H1 (cell line): ENCODE measurements at regions not wholly inside any gene's neighbourhood (a gene's known extent, or its start where the extent isn't known, plus 50 kb on each side); places are given as distances from the start of the nearest gene placed in this dataset.

Experiments used
- CTCF ChIA-PET: fragments of 300-600 bp; sonication (Branson Sonifier 250); formaldehyde crosslinking; loops from one replicate; lab custom pipeline; 2021; ENCODE audit not compliant: partially characterized antibody; lab: Charles Lee
- POLR2A ChIA-PET: fragments of 300-600 bp; sonication (Branson Sonifier 250); formaldehyde crosslinking; loops from one replicate; lab custom pipeline; 2021; ENCODE audit warnings: inconsistent platforms; ENCODE audit not compliant: partially characterized antibody; lab: Charles Lee
- DNase-seq, 2 experiments: peaks; one replicate each; pipeline versions ENCODE4 v3.0.0 to v3.0.0-alpha.2; 2010 to 2022; ENCODE audit warnings: low spot score in 2 of 2, low read depth in 1 of 2, mixed read lengths in 1 of 2
- FAIRE-seq: peaks from 2 replicates; lab custom pipeline; 2011; peaks lifted over from hg19 to GRCh38; lab: Jason Lieb, UNC
- H2AFZ ChIP-seq: 2 replicates; pipeline ENCODE4 v1.8.1; 2012; ENCODE audit warnings: low read length, inconsistent platforms
- H2AK5ac ChIP-seq: 2 replicates; pipeline ENCODE4 v1.6.1; 2013; ENCODE audit warnings: low read depth, low read length
- H2BK120ac ChIP-seq: replicated peaks from 2 replicates; pipeline ENCODE3; 2013; ENCODE audit warnings: low read depth, low read length, inconsistent platforms
- H2BK12ac ChIP-seq: 2 replicates; pipeline ENCODE4 v1.6.1; 2013; ENCODE audit warnings: low read depth, low read length
- H2BK15ac ChIP-seq: 2 replicates; pipeline ENCODE4 v1.6.1; 2013; ENCODE audit warnings: low read length
- H2BK20ac ChIP-seq: 2 replicates; pipeline ENCODE4 v1.6.1; 2013; ENCODE audit warnings: low read length
- H2BK5ac ChIP-seq: 2 replicates; pipeline ENCODE4 v1.6.1; 2013; ENCODE audit warnings: low read depth, low read length
- H3K14ac ChIP-seq: 2 replicates; pipeline ENCODE4 v1.6.1; 2013; ENCODE audit warnings: inconsistent platforms; ENCODE audit not compliant: insufficient read length
- H3K18ac ChIP-seq: 2 replicates; pipeline ENCODE4 v1.6.1; 2013; ENCODE audit warnings: low read length; ENCODE audit errors: extremely low read depth
- H3K23ac ChIP-seq: 2 replicates; pipeline ENCODE4 v1.6.1; 2013; ENCODE audit warnings: inconsistent platforms; ENCODE audit not compliant: insufficient read length
- H3K23me2 ChIP-seq: 2 replicates; pipeline ENCODE4 v1.6.1; 2013; ENCODE audit warnings: low read depth, low read length
- H3K27ac ChIP-seq: 2 replicates; pipeline ENCODE4 v1.6.1; 2011; ENCODE audit warnings: low read depth, low read length, inconsistent platforms
- H3K27me3 ChIP-seq, 4 experiments: replicated peaks in 1 of 4; 1 replicate in 1 of 4; 2 replicates in 3 of 4; pipeline versions ENCODE4 v1.6.1 to v1.8.1; 2011 to 2013; ENCODE audit warnings: low read length in 3 of 4, mild to moderate bottlenecking in 3 of 4, inconsistent platforms in 2 of 4, mixed read lengths in 2 of 4, moderate library complexity in 1 of 4; ENCODE audit not compliant: control insufficient read depth in 3 of 4, insufficient read depth in 3 of 4; ENCODE audit errors: extremely low read depth in 1 of 4
- H3K36me3 ChIP-seq, 4 experiments: 2 replicates each; pipeline versions ENCODE4 v1.6.1 to v1.8.1; 2011 to 2013; ENCODE audit warnings: mild to moderate bottlenecking in 4 of 4, low read length in 3 of 4, moderate library complexity in 2 of 4, control low read depth in 1 of 4, inconsistent platforms in 1 of 4; ENCODE audit not compliant: insufficient read depth in 4 of 4, control insufficient read depth in 2 of 4
- H3K4ac ChIP-seq: replicated peaks from 2 replicates; pipeline ENCODE3; 2013; ENCODE audit warnings: low read length, low read depth, mixed read lengths, inconsistent platforms; ENCODE audit not compliant: insufficient read length
- H3K4me1 ChIP-seq, 4 experiments: replicated peaks in 1 of 4; 1 replicate in 1 of 4; 2 replicates in 3 of 4; pipeline versions ENCODE4 v1.6.1 to v1.8.1; 2011 to 2013; ENCODE audit warnings: low read length in 3 of 4, inconsistent platforms in 2 of 4, mixed read lengths in 1 of 4; ENCODE audit not compliant: insufficient read depth in 4 of 4, control insufficient read depth in 3 of 4
- H3K4me2 ChIP-seq, 2 experiments: 2 replicates each; pipeline versions ENCODE4 v1.6.1 to v1.8.1; 2011 to 2013; ENCODE audit warnings: low read depth in 2 of 2, low read length in 2 of 2, control low read depth in 1 of 2, inconsistent platforms in 1 of 2, mild to moderate bottlenecking in 1 of 2; ENCODE audit not compliant: insufficient read depth in 1 of 2
- H3K4me3 ChIP-seq, 4 experiments: fragments of 200-600, 300-600 bp in 1 of 4; sonication (generic), shearing (Covaris generic), sonication (Bioruptor Twin) in 1 of 4; 2 replicates each; pipeline versions ENCODE4 v1.5.1 to v1.8.1; 2011 to 2016; ENCODE audit warnings: low read length in 4 of 4, low read depth in 3 of 4, control low read depth in 2 of 4, inconsistent platforms in 2 of 4, mild to moderate bottlenecking in 2 of 4, mixed read lengths in 1 of 4, moderate library complexity in 1 of 4; ENCODE audit not compliant: insufficient read depth in 2 of 4; ENCODE audit errors: extremely low read depth in 1 of 4
- H3K56ac ChIP-seq: replicated peaks from 2 replicates; pipeline ENCODE3; 2013; ENCODE audit warnings: low read depth, mild to moderate bottlenecking, mixed read lengths, low read length, inconsistent platforms; ENCODE audit not compliant: insufficient read length
- H3K79me1 ChIP-seq: 2 replicates; pipeline ENCODE4 v1.6.1; 2013; ENCODE audit warnings: low read depth, low read length, control low read depth
- H3K79me2 ChIP-seq, 2 experiments: 2 replicates each; pipeline versions ENCODE4 v1.6.1 to v1.8.1; 2012 to 2013; ENCODE audit warnings: low read length in 2 of 2, mild to moderate bottlenecking in 2 of 2, inconsistent platforms in 1 of 2; ENCODE audit not compliant: insufficient read depth in 2 of 2, control insufficient read depth in 1 of 2
- H3K9ac ChIP-seq, 4 experiments: replicated peaks in 1 of 4; 1 replicate in 1 of 4; 2 replicates in 3 of 4; pipeline versions ENCODE4 v1.6.1 to v1.8.1; 2011 to 2013; ENCODE audit warnings: low read depth in 3 of 4, low read length in 3 of 4, control low read depth in 2 of 4, mild to moderate bottlenecking in 2 of 4, moderate library complexity in 2 of 4, inconsistent platforms in 1 of 4; ENCODE audit errors: extremely low read depth in 1 of 4
- H3K9me3 ChIP-seq, 2 experiments: 2 replicates each; pipeline versions ENCODE4 v1.6.1 to v1.8.1; 2012 to 2013; ENCODE audit warnings: mild to moderate bottlenecking in 2 of 2, moderate library complexity in 2 of 2, control low read depth in 1 of 2, inconsistent platforms in 1 of 2, low read depth in 1 of 2, low read length in 1 of 2, mixed read lengths in 1 of 2; ENCODE audit not compliant: insufficient read depth in 2 of 2
- H4K20me1 ChIP-seq, 2 experiments: replicated peaks in 1 of 2; 2 replicates each; pipeline versions ENCODE3 to v1.8.1; 2011 to 2013; ENCODE audit warnings: inconsistent platforms in 2 of 2, low read length in 2 of 2, mild to moderate bottlenecking in 1 of 2; ENCODE audit not compliant: insufficient read depth in 2 of 2, control insufficient read depth in 1 of 2
- H4K5ac ChIP-seq: 2 replicates; pipeline ENCODE4 v1.6.1; 2013; ENCODE audit warnings: low read length, low read depth, mixed read lengths, inconsistent platforms; ENCODE audit not compliant: insufficient read length
- H4K8ac ChIP-seq: 2 replicates; pipeline ENCODE4 v1.8.0; 2013; ENCODE audit warnings: mild to moderate bottlenecking, moderate library complexity, low read length, inconsistent platforms; ENCODE audit not compliant: insufficient read depth; ENCODE audit errors: extremely low read depth
- H4K91ac ChIP-seq: replicated peaks from 2 replicates; pipeline ENCODE3; 2013; ENCODE audit warnings: low read length, mixed read lengths, inconsistent platforms; ENCODE audit not compliant: insufficient read length
- BRCA1 ChIP-seq: IDR thresholded peaks from 2 replicates; pipeline ENCODE4 v1.6.1; 2012; ENCODE audit warnings: low read depth, low read length, improper control_type of control experiment
- CEBPB ChIP-seq: IDR thresholded peaks from 2 replicates; pipeline ENCODE4 v1.6.1; 2012; ENCODE audit warnings: low read depth, low read length
- CHD2 ChIP-seq: IDR thresholded peaks from 2 replicates; pipeline ENCODE4 v1.6.1; 2012; ENCODE audit warnings: low read length, improper control_type of control experiment
- CREB1 ChIP-seq: IDR thresholded peaks from 2 replicates; pipeline ENCODE4 v1.6.1; 2012; ENCODE audit warnings: inconsistent platforms
- CTBP2 ChIP-seq: IDR thresholded peaks from 2 replicates; pipeline ENCODE4 v1.7.0; 2011; ENCODE audit warnings: borderline replicate concordance, mild to moderate bottlenecking, moderate library complexity, mixed read lengths, low read length; ENCODE audit not compliant: insufficient read depth, insufficient read length
- EP300 ChIP-seq, 2 experiments: IDR thresholded peaks; 1 replicate in 1 of 2; 2 replicates in 1 of 2; pipeline ENCODE4 v1.6.1; 2011 to 2012; ENCODE audit warnings: low read depth in 2 of 2, low read length in 2 of 2, mild to moderate bottlenecking in 2 of 2, borderline replicate concordance in 1 of 2, inconsistent platforms in 1 of 2, moderate library complexity in 1 of 2
- EZH2 ChIP-seq: fragments of 200-600 bp; sonication (generic); IDR thresholded peaks from 2 replicates; pipeline ENCODE4 v1.7.1; 2012; ENCODE audit warnings: low read depth, mild to moderate bottlenecking, moderate library complexity, low read length, inconsistent platforms; ENCODE audit not compliant: severe bottlenecking
- POU5F1 ChIP-seq: IDR thresholded peaks from 2 replicates; pipeline ENCODE4 v1.6.1; 2011; ENCODE audit warnings: low read depth, mild to moderate bottlenecking, low read length, moderate library complexity
- RBBP5 ChIP-seq: IDR thresholded peaks from 2 replicates; pipeline ENCODE4 v1.7.1; 2012; ENCODE audit warnings: low read depth, mild to moderate bottlenecking, inconsistent platforms, low read length, moderate library complexity, borderline replicate concordance
- RNF2 ChIP-seq: fragments of 200-900, 300-1000 bp; sonication (generic); IDR thresholded peaks from 2 replicates; pipeline ENCODE4 v1.7.1; 2016; ENCODE audit warnings: borderline replicate concordance, low read depth, mild to moderate bottlenecking, antibody characterized with exemption, low read length; ENCODE audit not compliant: poor library complexity, severe bottlenecking; ENCODE audit errors: missing control alignments
- RXRA ChIP-seq: IDR thresholded peaks from 2 replicates; pipeline ENCODE4 v1.6.1; 2011; ENCODE audit warnings: low read depth, mild to moderate bottlenecking, low read length, moderate library complexity; ENCODE audit not compliant: insufficient read depth
- SUZ12 ChIP-seq: fragments of 200-600 bp; sonication (generic); IDR thresholded peaks from 2 replicates; pipeline ENCODE4 v1.6.1; 2012; ENCODE audit warnings: mild to moderate bottlenecking, inconsistent platforms, low read length, moderate library complexity, mixed read lengths
- TAF7 ChIP-seq: optimal IDR thresholded peaks from 2 replicates; pipeline ENCODE3; 2011; ENCODE audit warnings: low read depth, mild to moderate bottlenecking, inconsistent platforms, low read length, moderate library complexity, borderline replicate concordance
- WGBS, 2 experiments: shearing (Covaris generic) in 1 of 2; methylation state at CpG; one replicate each; pipeline versions ENCODE4 v1.1.6 to v1.1.7; 2013 to 2015; ENCODE audit warnings: low lambda C conversion rate in 2 of 2, mixed read lengths in 2 of 2, inconsistent platforms in 1 of 2, low coverage in 1 of 2, missing lambda C conversion rate in 1 of 2; ENCODE audit not compliant: insufficient replicate concordance in 2 of 2, insufficient coverage in 1 of 2, insufficient read length in 1 of 2; ENCODE audit errors: extremely low coverage in 1 of 2, missing lambda C conversion rate in 1 of 2; 5-methylcytosine and 5-hydroxymethylcytosine counted together

- Histone ChIP-seq H3K9ac (no peak overlapping the region), H3K27ac (no peak overlapping the region), H3K4ac (no peak overlapping the region), H4K91ac (no peak overlapping the region), H2AK5ac (no peak overlapping the region), H3K18ac (no peak overlapping the region), H2BK12ac (no peak overlapping the region), H3K4me2 (no peak overlapping the region), H2BK5ac (no peak overlapping the region), H3K56ac (no peak overlapping the region), H4K20me1 (no peaks in the 10 kb centered on the region), H3K79me2 (no peaks in the 10 kb centered on the region), H4K8ac (no peak overlapping the region), H3K4me1 (peaks cover 0 to 11% (median 3%) of the 10 kb centered on the region in 4 experiments; a peak in 3 of 7 replicates), H3K14ac (no peak overlapping the region), H3K4me3 (no peak overlapping the region), H2BK20ac (no peak overlapping the region), H3K23me2 (0 out of 2 replicates have a peak, but pooled peaks cover 1% of the 10 kb centered on the region), H2AFZ (no peak overlapping the region), H3K36me3 (no peaks in the 10 kb centered on the region), H3K27me3 (peaks cover 0 to 11% (median 3%) of the 10 kb centered on the region in 4 experiments; a peak in 3 of 7 replicates), H3K23ac (no peak overlapping the region), H3K79me1 (no peaks in the 10 kb centered on the region), H2BK15ac (no peak overlapping the region), H4K5ac (no peak overlapping the region), H2BK120ac (no peak overlapping the region)
- POLR2A ChIA-PET = no interaction called here
- FAIRE-seq = no peak
- CTCF ChIA-PET = interaction anchor here (1.1 kb wide), 1 partner anchor 13 kb away, joined by 4 read pairs; no protein-coding TSS in a partner anchor
- WGBS, 2 experiments = 90% methylated on average over 3 of the region's 3 CpGs; no CpG with 5 or more reads in 1 of the 2 experiments
- DNase-seq = no peak
- TF ChIP-seq RBBP5 = no peak
- no peak for TF ChIP-seq EZH2
- no peak for TF ChIP-seq CTBP2
- TF ChIP-seq RNF2 = no peak
- no peak for TF ChIP-seq EP300 (IDR thresholded peaks at IDR 0.05; ENCODE audit: borderline replicate concordance in 1 of 2, low read depth in 2 of 2, low read length in 2 of 2)
- no peak for TF ChIP-seq RXRA
- no peak for TF ChIP-seq SUZ12
- no peak for TF ChIP-seq CHD2
- TF ChIP-seq TAF7 = no peak
- no peak for TF ChIP-seq BRCA1
- TF ChIP-seq POU5F1 = no peak
- no peak for TF ChIP-seq CREB1
- TF ChIP-seq CEBPB = no peak
- TF ChIP-seq, all 59 proteins: peak for 0
- peaks cover 0 to 6% of the 10 kb centered on the region in 2 experiments; a peak in 3 of 4 replicates for H3K9me3 ChIP-seq
Observed at GRCh38 chr2:43065036-43065435, 161.4 kb downstream of the ZFP36L2 start.
